Stimulated activated CD8-positive, alpha-beta memory T cell treated with anti-CD3 and anti-CD28 coated beads, Interleukin-15, amount 100 ng/mL, for 48 hours (primary cell): ENCODE measurements at regions not wholly inside any gene's neighbourhood (a gene's known extent, or its start where the extent isn't known, plus 50 kb on each side); places are given as distances from the start of the nearest gene placed in this dataset.

Experiments
- DNase-seq, 2 donors: peaks; one replicate each; pipeline ENCODE4 v3.0.0-alpha.2; 2020; ENCODE audit warnings: low read depth in 2 of 2

DNA sequence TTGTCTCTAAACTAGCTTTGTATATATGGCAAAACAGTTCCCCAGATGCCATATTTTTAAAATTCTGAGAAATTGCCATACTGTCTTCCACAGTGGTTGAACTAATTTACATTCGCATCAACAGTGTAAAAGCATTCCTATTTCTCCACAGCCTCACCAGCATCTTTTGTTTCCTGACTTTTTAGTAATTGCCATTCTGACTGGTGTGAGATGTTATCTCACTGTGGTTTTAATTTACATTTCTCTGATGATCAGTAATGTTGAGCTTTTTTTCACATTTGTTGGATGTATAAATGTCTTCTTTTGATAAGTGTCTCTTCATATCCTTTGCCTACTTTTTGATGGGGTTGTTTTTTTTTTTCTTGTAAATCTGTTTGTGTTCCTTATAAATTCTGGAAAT, 1222.7 kb upstream of the CITED2 start:
- no peak for DNase-seq

DNA sequence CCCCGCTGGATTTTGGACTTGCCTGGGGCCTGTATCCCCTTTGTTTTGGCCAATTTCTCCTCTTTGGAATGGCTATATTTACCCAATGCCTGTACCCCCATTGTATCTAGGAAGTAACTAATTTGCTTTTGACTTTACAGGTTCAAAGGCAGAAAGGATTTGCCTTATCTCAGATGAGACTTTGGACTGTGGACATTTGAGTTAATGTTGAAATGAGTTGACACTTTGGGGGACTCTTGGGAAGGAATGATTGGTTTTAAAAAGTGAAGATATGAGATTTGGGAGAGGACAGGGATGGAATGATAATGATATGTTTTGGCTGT, 1220.3 kb upstream of the CITED2 start:
- DNase-seq, result no peak

DNA sequence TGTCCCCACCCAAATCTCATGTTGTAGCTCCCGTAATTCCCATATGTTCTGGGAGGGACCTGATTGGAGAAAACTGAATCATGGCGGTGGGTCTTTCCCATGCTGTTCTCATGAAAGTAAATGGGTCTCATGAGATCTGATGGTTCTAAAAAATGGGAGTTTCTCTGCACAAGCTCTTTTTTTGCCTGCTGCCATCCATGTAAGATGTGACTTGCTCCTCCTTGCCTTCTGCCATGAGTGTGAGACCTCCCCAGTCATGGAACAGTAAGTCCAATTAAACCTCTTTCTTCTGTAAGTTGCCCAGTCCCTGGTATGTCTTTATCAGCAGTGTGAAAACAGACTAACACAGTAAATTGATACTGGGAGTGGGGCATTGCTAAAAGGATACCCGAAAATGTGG, 1218.4 kb upstream of the CITED2 start:
- DNase-seq, result no peak

DNA sequence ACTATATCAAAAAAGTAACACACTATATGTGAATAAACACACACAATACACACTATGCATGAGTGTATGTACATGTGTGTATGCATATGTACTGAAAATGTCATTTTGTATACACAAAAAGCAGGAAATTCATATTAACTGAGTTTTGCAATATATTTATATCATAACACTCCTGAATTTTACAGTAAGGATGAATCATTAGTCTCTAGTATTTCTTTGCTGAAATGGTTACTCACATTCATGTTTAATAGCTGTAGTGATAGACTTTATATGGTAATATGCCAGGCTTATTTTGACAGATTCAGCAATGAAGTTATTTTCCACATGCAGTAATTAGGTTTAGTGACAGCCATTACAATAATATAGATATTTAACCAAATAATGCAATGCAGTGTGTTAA, 1216.2 kb upstream of the CITED2 start:
- DNase-seq, result no peak

DNA sequence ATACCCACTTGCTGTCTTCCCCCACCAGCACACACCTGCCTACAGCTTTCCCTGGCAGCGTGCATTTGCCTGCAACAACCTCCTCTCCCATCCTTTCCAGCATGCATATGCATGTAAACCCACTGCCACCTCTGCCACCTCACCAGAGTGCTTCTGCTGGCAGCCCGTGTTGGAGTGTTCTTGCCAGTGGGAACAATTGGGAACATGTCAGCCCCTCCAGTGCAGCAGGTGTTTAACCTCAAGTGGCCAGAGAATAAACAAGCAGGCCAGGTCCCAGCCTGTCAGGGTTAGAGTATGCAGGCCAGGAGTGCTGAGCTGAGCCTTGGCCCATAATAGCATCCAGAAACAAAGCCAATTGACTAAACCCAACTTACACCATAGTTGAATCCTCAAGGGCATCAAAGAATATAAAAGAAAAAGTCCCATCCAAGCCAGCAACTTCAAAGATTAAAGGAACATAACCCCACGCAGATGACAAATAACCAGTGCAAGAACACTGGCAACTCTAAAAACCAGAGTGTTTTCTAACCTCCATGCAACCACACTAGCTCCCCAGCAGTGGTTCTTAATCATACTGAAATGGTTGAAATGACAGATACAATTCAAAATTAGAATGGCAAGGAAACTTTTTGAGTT, 1212.1 kb upstream of the CITED2 start:
- DNase-seq, result no peak

DNA sequence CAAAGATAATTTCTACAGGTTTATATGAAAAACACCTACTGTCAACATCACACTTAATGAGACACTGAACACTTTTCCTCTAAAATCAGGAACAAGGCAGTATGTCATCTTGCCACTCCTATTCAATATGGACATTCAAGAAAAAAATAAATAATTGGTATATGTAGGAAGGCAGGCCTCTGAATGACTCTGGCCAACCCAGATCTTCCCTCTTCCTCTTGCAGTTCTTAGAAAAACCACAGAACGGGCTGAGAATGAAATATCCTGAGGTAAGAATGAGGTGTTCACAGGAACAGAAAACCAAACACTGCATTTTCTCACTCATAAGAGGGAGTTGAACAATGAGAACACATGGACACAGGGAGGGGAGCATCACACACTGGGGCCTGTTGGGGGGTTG, 1207.2 kb upstream of the CITED2 start:
- no peak for DNase-seq

DNA sequence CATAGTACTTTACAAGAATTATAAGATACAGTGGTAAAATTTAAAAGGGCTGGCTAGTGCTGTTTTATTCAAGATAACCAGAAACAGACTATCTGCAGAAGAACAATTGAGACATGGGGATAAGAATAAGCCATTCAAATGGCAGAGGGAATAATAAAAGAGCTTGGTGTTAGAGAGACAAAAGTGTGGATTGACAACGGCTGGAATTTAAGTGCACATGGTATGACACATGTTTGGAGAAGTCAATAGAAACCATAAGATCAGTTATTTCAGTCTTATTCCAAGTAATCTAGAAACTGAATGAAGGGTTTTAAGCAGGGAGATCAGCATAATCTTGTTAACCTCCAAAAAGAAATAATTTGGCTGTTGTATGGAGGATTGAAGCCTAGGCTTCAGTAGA, 1205.5 kb upstream of the CITED2 start:
- no peak for DNase-seq

DNA sequence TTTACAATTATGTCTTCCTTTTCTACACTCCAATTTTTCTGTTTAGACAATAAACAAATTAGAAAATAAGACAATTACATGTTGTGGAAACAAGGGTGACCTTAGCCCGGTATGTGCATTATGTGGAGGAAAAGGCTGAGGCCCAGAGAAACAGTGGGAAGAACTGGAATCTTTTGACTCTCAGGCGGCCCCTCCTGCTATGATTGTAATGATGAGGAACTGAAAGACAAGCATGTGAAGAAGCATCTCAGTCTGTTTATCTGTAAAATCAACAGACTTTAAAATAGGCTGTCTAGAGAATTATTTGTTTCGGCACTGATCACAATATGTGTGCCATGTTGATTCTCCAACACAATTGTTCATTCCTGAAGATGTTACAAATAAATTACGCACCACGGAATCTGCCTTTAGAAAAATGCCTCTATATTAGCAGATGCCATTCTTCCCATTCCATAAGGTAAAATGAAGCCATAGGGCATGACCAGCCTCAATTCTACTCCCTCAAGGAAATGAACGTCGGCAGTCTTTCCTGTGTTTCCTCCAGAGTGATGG, 1201.6 kb upstream of the CITED2 start:
- no peak for DNase-seq

DNA sequence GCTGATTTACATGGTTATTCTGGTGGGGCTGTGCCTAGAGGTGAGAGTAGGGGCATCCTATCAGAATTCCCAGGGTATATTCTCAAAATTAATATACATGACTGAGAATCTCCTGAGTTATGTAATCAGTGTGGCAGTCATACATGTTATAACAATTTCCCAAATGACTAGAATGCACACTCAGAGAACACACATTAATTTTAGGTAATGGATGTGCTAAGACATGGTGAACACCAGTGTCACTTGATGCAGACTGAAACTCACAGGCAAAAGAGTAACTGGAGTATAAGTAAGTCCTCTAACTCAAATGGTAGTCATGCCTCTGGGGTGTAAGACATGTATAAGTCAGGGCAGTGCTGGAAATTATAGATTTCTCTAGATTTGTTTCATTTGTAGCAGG, 1198.4 kb upstream of the CITED2 start:
- no peak for DNase-seq

DNA sequence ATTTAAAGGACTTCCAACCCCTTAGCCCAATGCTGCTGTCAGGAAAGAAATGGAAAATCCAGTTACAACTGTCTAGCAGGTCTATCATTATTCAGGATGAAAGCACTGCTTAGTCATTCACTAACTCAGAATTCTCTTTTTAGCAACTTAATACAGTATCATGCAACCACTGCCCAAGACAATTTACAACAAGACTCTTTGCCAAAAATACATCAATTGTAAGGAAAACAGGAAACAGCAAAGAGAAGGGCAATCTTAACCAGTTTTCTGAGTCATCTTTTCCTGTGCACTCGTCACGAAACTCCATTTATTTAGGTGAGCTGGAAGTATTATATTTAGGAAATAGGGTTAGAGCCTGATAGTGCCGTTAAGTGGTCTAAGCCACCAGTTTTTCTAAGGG, 1197.7 kb upstream of the CITED2 start:
- no peak for DNase-seq

DNA sequence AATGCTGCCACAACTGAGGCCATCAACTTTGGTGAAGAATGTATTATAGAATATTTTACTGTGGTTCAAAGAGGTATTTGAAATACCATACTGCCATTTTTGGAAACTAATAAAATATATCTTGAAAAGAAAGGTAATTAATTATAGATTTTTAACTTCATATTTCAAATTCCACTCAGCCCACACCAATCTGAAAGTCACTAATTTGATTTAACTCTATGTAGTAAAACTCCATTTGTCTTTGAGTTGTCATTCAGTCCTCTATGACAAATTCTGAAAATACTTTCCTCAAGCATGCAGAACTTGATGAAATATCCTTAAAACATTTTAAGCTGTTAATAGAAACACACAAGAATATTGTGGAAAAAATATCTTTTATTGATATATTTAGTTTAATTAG, 1196.7 kb upstream of the CITED2 start:
- DNase-seq, result no peak

DNA sequence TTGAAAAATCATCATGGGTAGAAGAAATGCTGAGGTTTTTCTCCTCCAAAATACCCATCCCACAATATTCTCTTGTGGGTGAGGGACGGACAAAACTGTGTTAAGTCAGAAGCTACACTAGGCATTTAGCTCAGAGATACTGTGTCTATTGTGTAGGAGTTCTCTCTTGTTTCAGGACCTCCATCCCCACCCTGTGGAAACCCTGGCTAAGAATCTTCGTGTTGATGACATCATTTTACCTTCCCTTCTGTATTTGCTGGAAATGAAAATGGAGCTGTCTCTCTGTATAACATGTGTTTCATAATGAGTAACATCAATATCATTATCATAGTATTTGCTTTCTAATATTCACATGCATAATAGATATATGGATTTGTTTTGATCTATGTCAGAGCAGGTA, 1193.0 kb upstream of the CITED2 start:
- no peak for DNase-seq

DNA sequence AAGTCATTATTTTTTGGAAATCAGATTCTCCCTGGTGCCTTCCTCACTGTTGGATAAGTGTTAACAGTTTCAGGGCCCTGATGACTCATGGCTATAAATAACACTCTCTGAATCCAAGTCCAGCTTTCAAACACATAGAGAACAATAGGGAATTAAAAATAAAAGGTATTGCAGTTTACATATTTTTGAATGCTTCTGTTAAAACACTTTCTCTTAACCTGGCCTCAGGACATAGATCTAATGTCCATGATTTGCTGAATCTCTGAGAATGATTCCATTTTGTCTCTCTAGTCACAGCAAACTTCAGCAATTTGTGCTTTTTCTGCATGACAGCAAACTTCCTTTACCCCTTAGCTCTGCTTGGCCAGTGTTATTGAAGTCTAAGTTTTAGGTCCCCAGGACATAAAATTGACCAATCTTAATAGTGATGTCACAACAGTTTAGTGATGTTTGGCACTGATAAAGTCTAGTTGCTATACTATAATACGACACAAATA, 1192.4 kb upstream of the CITED2 start:
- no peak for DNase-seq

DNA sequence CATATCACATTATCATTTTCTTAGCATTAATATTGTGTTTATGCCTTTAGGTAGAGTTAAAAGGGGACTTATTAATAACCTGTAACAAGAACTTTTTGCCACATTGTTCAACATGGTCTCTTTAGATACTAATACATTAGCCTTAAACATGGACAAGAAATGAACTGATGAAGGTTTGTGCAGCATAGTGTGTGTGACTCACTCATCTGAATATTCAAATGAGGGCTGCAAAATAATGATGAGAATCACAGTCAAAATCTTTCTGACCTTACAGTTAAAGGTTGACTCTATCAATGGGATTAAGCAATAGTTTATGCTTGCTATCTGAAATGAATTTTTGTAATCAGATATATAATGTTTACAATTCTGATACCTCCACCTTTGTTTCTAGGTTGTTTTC, 1189.3 kb upstream of the CITED2 start:
- DNase-seq, result no peak

DNA sequence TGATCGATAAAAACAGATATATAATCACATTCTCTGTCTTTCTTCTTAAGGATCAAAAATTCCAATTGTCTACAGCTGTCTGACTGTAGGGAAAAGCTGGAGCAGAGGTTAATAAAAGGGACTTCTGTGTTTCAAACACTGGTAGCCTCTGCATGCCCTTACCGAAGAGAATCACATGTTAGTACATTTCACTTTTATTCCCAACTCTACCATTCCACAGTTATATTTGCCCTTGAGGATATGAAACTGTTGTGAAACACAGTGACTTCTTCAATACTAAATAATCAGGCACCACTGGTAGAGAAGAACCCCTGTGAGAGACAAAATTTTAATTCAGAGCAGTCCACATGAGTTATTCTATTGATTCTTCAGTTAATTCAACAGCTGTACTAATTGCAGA, 1187.3 kb upstream of the CITED2 start:
- no peak for DNase-seq

DNA sequence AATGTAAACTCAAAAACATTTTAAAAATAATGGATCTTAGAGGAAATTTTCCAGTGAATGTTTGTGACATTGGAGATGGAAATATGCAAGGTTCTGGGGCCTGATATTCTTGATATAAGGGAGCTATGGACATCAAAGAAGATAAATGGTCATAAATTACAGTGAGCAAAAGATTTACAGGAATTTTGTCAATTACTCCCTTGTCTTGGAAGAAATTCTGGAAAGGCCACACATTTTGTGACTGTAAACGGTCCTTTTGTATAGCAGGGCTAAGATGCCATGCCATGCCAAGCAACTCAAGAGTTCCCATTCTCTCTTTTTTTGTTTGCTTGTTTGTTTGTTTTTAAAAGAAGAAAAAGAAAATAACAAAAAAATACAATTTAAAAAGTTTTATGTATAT, 1186.2 kb upstream of the CITED2 start:
- DNase-seq, result no peak

DNA sequence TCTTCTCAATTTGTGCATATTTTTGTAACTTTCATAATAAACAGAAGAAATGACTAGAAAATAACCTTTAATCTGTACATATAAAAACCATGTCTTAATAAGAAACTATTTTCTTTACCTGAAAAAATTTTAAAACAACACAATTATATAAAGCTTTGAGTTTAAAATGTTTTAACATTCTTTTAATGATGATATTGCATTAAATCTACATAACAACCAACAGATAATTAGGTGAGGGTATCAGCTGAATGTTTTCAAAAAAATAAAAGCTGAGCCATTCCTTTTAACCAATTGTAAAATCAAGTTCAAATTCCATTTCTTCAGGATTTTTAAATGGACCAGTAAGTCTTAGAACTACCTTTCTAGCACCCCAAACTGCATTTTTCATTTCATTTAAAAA, 1185.0 kb upstream of the CITED2 start:
- DNase-seq, result no peak

DNA sequence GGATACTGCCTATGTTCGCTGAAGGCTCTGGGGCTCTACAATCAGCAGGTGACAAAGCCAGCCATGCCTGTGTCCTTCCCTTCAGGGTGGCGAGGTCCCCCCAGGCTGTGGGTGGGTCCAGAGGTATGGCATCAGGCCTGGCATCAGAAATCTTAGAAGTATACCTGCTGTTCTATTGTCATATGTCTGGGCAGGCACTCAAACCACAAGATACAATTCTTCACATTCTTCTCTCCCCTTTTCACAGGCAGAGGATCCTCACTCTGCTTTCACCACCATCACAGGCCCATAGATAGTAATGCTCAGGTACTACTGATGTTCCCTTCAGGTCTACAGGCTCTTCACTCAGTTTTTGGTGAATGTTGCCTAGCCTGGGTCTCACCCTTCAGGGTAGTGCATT, 1180.0 kb upstream of the CITED2 start:
- no peak for DNase-seq

DNA sequence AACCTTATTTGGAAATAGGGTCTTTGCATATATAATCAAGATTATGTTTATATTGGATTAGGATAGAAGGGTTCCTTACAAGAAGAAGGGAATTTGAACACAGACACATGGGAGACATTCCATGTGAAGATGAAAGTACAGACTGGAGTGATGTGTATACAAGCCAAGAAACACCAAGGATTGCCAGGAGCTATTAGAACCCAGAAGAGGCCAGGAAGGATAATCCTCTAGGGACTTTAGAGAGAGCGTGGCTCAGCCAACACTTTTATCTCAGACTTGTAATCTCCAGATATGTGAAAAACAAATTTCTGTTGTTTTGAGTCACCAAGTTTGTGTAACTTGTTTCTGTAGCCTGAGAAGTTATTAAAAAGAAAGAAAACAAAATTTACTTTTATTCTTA, 1173.9 kb upstream of the CITED2 start:
- DNase-seq, result no peak

DNA sequence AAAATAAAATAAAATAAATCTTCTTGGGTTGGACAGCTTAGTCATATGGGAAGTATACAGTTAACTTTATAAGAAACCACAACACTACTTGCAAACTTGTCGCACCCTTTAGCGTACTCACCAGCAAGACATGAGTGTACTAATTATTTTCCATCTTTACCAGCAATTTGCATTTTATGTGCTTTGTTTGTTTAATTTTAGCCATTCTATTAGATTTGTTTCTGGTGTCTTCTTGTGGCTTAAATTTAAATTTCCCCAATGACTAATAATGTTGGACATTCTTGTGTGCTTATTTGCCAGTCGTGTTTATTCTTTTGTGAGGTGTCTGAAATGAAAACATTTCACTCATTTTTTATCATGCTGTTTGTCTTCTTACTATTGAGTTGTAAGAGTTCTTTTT, 1172.2 kb upstream of the CITED2 start:
- no peak for DNase-seq

DNA sequence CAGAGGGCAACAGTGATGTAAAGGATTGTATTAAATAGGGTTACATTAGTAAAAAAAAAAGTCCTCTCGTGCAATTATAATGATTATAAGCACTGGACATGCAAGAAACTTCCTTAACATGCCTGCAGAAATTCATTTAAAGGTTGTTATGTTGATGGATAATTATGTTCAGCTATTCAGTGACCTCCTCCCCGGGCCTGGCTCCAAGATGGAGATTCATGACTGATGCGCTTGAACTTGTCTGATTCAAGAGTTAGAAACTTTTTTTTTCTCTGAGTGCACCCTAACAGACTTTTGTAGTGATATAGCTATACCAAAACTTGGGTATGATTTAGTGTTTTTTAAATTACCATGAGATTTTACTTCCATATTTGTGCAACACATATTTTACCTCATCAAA, 1170.0 kb upstream of the CITED2 start:
- DNase-seq, result no peak

DNA sequence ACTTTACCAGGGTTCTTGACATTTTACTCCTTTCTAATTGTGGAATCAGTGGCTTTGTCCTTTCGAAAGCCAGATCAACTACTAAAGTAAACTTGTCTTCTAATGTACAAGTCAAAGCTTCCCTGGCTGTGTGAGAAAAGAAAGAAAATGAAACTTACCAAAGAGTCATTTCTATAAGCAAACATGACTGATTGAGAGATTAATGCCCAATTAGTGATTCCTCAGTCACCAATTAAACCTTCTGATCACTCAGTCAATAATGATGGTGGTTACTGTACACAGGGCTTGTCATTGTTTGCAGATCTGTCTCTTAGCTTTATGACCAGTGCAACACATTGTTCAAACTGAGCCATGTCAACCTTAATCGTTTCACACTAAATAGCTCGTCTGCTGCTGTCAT, 1168.4 kb upstream of the CITED2 start:
- no peak for DNase-seq

DNA sequence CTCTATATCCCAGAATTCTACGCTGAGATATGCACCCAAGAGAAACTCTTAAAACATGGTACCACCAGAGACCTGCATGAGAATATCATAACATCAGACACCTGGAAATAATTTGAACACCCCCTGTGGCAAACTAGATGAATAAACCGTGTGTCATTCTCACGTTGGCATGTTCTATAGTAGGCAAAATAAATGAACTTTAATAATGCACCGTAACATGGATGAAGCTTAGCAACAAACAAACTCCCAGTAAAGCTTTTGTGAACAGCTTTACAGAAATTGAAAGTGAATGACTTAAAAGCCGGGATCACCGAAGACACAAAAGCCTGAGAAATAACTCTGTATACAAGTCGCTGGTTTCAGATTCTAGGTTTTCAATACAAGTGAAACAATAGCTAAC, 1166.8 kb upstream of the CITED2 start:
- DNase-seq, result no peak

DNA sequence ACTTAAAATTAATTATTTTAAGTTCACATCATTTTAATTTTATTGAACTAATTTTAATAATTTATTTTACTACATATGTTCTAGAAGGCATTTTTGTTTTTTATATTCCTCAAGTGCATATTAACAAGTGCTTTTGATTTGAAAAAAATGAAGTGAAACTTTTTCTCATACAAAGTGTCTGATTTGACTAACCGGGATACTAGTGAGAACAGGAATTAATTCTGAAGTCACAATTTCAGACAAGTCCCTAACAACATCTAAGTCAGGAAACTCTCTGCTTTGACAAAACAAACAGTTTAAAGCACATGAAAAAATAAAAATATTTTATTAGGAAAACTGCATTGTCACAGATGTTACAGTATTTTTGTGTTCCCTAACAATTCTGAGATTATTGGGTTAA, 1166.3 kb upstream of the CITED2 start:
- DNase-seq, result no peak
